Keratinocyte (primary cell): ENCODE measurements at regions not wholly inside any gene's neighbourhood (a gene's known extent, or its start where the extent isn't known, plus 50 kb on each side); places are given as distances from the start of the nearest gene placed in this dataset.

ENCODE experiments used
- EZH2 ChIP-seq: IDR thresholded peaks from one replicate; pipeline ENCODE4 v1.6.1; 2012; ENCODE audit warnings: inconsistent platforms, mild to moderate bottlenecking, low read length, moderate library complexity
- TF ChIP-seq, protein P1 (sequence below), 3 experiments: IDR thresholded peaks in 1 of 3; conservative IDR thresholded peaks in 1 of 3; optimal IDR thresholded peaks in 1 of 3; 2 replicates in 2 of 3; 3 replicates in 1 of 3; pipeline versions ENCODE3 to v1.5.1; 2011; ENCODE audit warnings: low read length in 3 of 3, mild to moderate bottlenecking in 3 of 3, moderate library complexity in 2 of 3, control low read depth in 1 of 3, inconsistent platforms in 1 of 3; ENCODE audit not compliant: insufficient read depth in 2 of 3; ENCODE audit errors: extremely low read depth in 1 of 3

GRCh38 chr3:132800958-132801357 is 78.7 kb upstream of the NPHP3 start:
- TF ChIP-seq EZH2: no peak
- TF ChIP-seq, protein P1, sequence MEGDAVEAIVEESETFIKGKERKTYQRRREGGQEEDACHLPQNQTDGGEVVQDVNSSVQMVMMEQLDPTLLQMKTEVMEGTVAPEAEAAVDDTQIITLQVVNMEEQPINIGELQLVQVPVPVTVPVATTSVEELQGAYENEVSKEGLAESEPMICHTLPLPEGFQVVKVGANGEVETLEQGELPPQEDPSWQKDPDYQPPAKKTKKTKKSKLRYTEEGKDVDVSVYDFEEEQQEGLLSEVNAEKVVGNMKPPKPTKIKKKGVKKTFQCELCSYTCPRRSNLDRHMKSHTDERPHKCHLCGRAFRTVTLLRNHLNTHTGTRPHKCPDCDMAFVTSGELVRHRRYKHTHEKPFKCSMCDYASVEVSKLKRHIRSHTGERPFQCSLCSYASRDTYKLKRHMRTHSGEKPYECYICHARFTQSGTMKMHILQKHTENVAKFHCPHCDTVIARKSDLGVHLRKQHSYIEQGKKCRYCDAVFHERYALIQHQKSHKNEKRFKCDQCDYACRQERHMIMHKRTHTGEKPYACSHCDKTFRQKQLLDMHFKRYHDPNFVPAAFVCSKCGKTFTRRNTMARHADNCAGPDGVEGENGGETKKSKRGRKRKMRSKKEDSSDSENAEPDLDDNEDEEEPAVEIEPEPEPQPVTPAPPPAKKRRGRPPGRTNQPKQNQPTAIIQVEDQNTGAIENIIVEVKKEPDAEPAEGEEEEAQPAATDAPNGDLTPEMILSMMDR (optimal IDR thresholded peaks at IDR 0.05 in 1 of 3, IDR thresholded peaks at IDR 0.05 in 1 of 3, conservative IDR thresholded peaks at IDR 0.05 in 1 of 3; ENCODE audit: extremely low read depth in 1 of 3, insufficient read depth in 2 of 3, low read length in 3 of 3): no peak
